ENCODE measurements at regions not wholly inside any gene's neighbourhood (a gene's known extent, or its start where the extent isn't known, plus 50 kb on each side); places are given as distances from the start of the nearest gene placed in this dataset.
A peak's percentile ranks its signal among the peaks of the same experiment; 100 is the strongest.

- Histone ChIP-seq H3K36me3 (no peaks in the 10 kb centered on the region), H3K4me3 (no peak overlapping the region), H3K27ac (no peak overlapping the region), H3K9me3 (no peaks in the 10 kb centered on the region), H3K4me1 (no peaks in the 10 kb centered on the region), H3K27me3 (no peaks in the 10 kb centered on the region)
- 90% methylated on average over 11 of the region's 11 CpGs for WGBS, 2 donors
- no peak for ATAC-seq
- TF ChIP-seq CTCF (IDR thresholded peaks at IDR 0.05) = no peak
- no peak for FAIRE-seq
- intact Hi-C loops (cut with DNase I) = no loop called here
- no peak for DNase-seq
These were observed 118.0 kb upstream of the PRICKLE1 start for GRCh38 chr12:42707312-42708226.

GRCh38 chr12:42706321-42706720 is 116.8 kb upstream of the PRICKLE1 start:
- H3K4me1 ChIP-seq = no peaks in the 10 kb centered on the region
- no peak for TF ChIP-seq CTCF (IDR thresholded peaks at IDR 0.05)
- ATAC-seq (no peak), FAIRE-seq (no peak), DNase-seq (no peak)
- H3K27ac ChIP-seq = no peak overlapping the region
- H3K9me3 ChIP-seq = no peaks in the 10 kb centered on the region
- no peaks in the 10 kb centered on the region for H3K36me3 ChIP-seq
- H3K4me3 ChIP-seq = no peak overlapping the region
- intact Hi-C loops (cut with DNase I) = no loop called here
- WGBS, 2 donors = 92 to 94% methylated on average over 1 of the region's 1 CpG
- no peaks in the 10 kb centered on the region for H3K27me3 ChIP-seq

GRCh38 chr12:42705863-42706262 is 116.3 kb upstream of the PRICKLE1 start:
- no peak overlapping the region for H3K4me3 ChIP-seq
- intact Hi-C loops (cut with DNase I) = no loop called here
- WGBS, 2 donors = 31 to 35% methylated on average over 4 of the region's 4 CpGs
- no peak overlapping the region for H3K27ac ChIP-seq
- H3K27me3 ChIP-seq = no peaks in the 10 kb centered on the region
- no peak for TF ChIP-seq CTCF (IDR thresholded peaks at IDR 0.05)
- no peaks in the 10 kb centered on the region for H3K36me3 ChIP-seq
- FAIRE-seq (no peak), DNase-seq (peak in 4 of 6 donors; percentile 27 to 62 (median 54)), ATAC-seq (peak; percentile 27 to 84 (median 78))
- H3K4me1 ChIP-seq = no peaks in the 10 kb centered on the region
- no peaks in the 10 kb centered on the region for H3K9me3 ChIP-seq

GRCh38 chr12:42704810-42705401 is 115.4 kb upstream of the PRICKLE1 start:
- TF ChIP-seq CTCF (IDR thresholded peaks at IDR 0.05) = no peak
- Histone ChIP-seq H3K9me3 (no peaks in the 10 kb centered on the region), H3K4me1 (no peaks in the 10 kb centered on the region), H3K36me3 (no peaks in the 10 kb centered on the region), H3K4me3 (no peak overlapping the region), H3K27me3 (no peaks in the 10 kb centered on the region), H3K27ac (no peak overlapping the region)
- DNase-seq (no peak), FAIRE-seq (no peak), ATAC-seq (no peak)
- intact Hi-C loops (cut with DNase I) = no loop called here
- 80 to 82% methylated on average over 2 of the region's 2 CpGs for WGBS, 2 donors

- Histone ChIP-seq H3K27ac (no peak overlapping the region), H3K9me3 (no peaks in the 10 kb centered on the region), H3K27me3 (no peaks in the 10 kb centered on the region), H3K4me1 (no peaks in the 10 kb centered on the region), H3K36me3 (no peaks in the 10 kb centered on the region), H3K4me3 (no peak overlapping the region)
- intact Hi-C loops (cut with DNase I) = no loop called here
- DNase-seq (no peak), FAIRE-seq (no peak), ATAC-seq (no peak)
- TF ChIP-seq CTCF (IDR thresholded peaks at IDR 0.05) = no peak
These were observed 114.8 kb upstream of the PRICKLE1 start for GRCh38 chr12:42704340-42704739.
